Erythroblast (primary cell): ENCODE measurements at regions not wholly inside any gene's neighbourhood (a gene's known extent, or its start where the extent isn't known, plus 50 kb on each side); places are given as distances from the start of the nearest gene placed in this dataset.

Source experiments
- GATA1 ChIP-seq: IDR thresholded peaks from 2 replicates; pipeline ENCODE4 v1.6.1; 2011; ENCODE audit warnings: low read depth, mild to moderate bottlenecking, control low read depth, low read length, moderate library complexity
- POLR2A ChIP-seq: IDR thresholded peaks from 2 replicates; pipeline ENCODE4 v1.6.1; 2011; ENCODE audit warnings: mild to moderate bottlenecking, low read length

DNA sequence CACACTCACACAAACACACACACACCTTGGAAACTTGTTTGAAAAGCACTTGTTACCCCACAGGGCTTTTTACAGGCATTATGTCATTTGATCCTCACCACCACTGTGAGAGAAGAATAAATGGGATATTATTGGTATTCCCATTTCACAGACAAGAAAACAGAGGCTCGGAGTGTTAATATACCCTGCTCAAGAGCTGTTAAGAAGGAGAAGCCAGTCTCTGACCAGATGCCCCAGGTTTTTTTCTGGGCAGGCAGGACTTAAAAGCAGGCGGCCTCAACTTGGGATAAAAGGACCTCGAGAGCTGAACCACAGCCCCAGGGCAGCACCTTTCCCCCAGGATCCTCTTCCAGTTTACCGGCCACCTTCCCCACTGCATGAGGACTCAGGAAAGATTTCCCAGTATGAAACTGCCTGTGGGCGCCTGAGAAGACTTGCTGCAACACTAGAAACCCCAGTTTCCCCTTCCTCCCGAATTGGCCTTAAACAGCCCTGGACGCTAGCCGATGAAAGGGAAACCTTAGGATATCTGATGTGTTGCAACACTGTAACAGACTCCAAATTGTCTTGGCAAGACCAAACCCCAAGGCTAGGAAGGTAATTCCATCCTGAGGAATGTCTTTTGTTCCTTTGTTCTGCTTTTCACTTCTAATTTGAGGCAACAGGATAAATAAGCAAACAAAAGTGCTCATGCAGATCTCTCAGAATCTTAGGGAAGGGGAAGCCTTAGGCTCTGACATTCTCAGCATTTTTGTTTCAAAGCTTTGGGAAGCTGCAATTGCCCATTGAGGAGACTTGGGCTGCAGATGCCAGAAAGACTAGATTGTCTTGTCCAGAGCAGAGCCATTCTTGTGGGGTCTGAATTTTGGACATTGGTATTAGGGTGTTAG is 173.5 kb downstream of the TRIM29 start:
- no peak for TF ChIP-seq POLR2A
- TF ChIP-seq GATA1, result no peak
